Mesenchymal stem cell (in vitro differentiated cells and primary cell): ENCODE measurements at regions not wholly inside any gene's neighbourhood (a gene's known extent, or its start where the extent isn't known, plus 50 kb on each side); places are given as distances from the start of the nearest gene placed in this dataset.

Experiments
- DNase-seq: peaks from one replicate; pipeline ENCODE4 v3.0.0-alpha.2; 2013
- H2AFZ ChIP-seq: one replicate; pipeline ENCODE4 v1.6.1; 2013; ENCODE audit warnings: low read depth, mild to moderate bottlenecking, control low read depth, inconsistent platforms, low read length, moderate library complexity
- H2AK5ac ChIP-seq: 2 replicates; pipeline ENCODE4 v1.6.1; 2013; ENCODE audit warnings: low read length, moderate library complexity, mild to moderate bottlenecking, inconsistent platforms; ENCODE audit not compliant: severe bottlenecking
- H2BK120ac ChIP-seq: one replicate; pipeline ENCODE4 v1.6.1; 2013; ENCODE audit warnings: low read depth, mild to moderate bottlenecking, inconsistent platforms, low read length, moderate library complexity
- H2BK12ac ChIP-seq, 2 experiments: one replicate each; pipeline ENCODE4 v1.6.1; 2013; ENCODE audit warnings: inconsistent platforms in 2 of 2, low read length in 2 of 2, mild to moderate bottlenecking in 2 of 2, moderate library complexity in 2 of 2, control low read depth in 1 of 2
- H2BK15ac ChIP-seq: one replicate; pipeline ENCODE4 v1.6.1; 2013; ENCODE audit warnings: mild to moderate bottlenecking, low read depth, inconsistent platforms; ENCODE audit not compliant: poor library complexity, severe bottlenecking
- H2BK5ac ChIP-seq: 2 replicates; pipeline ENCODE4 v1.6.1; 2013; ENCODE audit warnings: low read depth, mild to moderate bottlenecking, low read length, control low read depth, inconsistent platforms; ENCODE audit not compliant: poor library complexity, severe bottlenecking
- H3K14ac ChIP-seq, 2 experiments: one replicate each; pipeline ENCODE4 v1.6.1; 2013; ENCODE audit warnings: inconsistent platforms in 2 of 2, low read length in 2 of 2, control low read depth in 1 of 2, mild to moderate bottlenecking in 1 of 2, moderate library complexity in 1 of 2
- H3K18ac ChIP-seq, 2 experiments: one replicate each; pipeline ENCODE4 v1.6.1; 2013; ENCODE audit warnings: inconsistent platforms in 2 of 2, low read length in 2 of 2, control low read depth in 1 of 2, low read depth in 1 of 2, mild to moderate bottlenecking in 1 of 2
- H3K23ac ChIP-seq, 2 experiments: one replicate each; pipeline ENCODE4 v1.6.1; 2013; ENCODE audit warnings: inconsistent platforms in 2 of 2, low read length in 2 of 2, mild to moderate bottlenecking in 2 of 2, moderate library complexity in 2 of 2, control low read depth in 1 of 2
- H3K27ac ChIP-seq: 2 replicates; pipeline ENCODE4 v1.5.1; 2013; ENCODE audit warnings: mild to moderate bottlenecking, moderate library complexity, low read length, control low read depth, inconsistent platforms; ENCODE audit not compliant: poor library complexity, severe bottlenecking
- H3K27me3 ChIP-seq, 2 experiments: 2 replicates each; pipeline versions ENCODE4 v1.6.1 to v1.7.0; 2013; ENCODE audit warnings: low read length in 2 of 2, mild to moderate bottlenecking in 2 of 2, moderate library complexity in 2 of 2, control low read depth in 1 of 2, inconsistent platforms in 1 of 2; ENCODE audit not compliant: control insufficient read depth in 1 of 2, insufficient read depth in 1 of 2
- H3K36me3 ChIP-seq, 2 experiments: 2 replicates each; pipeline versions ENCODE4 v1.6.1 to v1.7.0; 2013; ENCODE audit warnings: low read length in 2 of 2, control low read depth in 1 of 2, inconsistent platforms in 1 of 2, low read depth in 1 of 2, mild to moderate bottlenecking in 1 of 2; ENCODE audit not compliant: insufficient read depth in 2 of 2, control insufficient read depth in 1 of 2
- H3K4ac ChIP-seq, 2 experiments: one replicate each; pipeline ENCODE4 v1.6.1; 2013; ENCODE audit warnings: inconsistent platforms in 2 of 2, low read length in 2 of 2, mild to moderate bottlenecking in 2 of 2, moderate library complexity in 2 of 2, control low read depth in 1 of 2, low read depth in 1 of 2
- H3K4me1 ChIP-seq: 2 replicates; pipeline ENCODE4 v1.6.1; 2013; ENCODE audit warnings: low read depth, low read length, control low read depth; ENCODE audit not compliant: control insufficient read depth, insufficient read depth
- H3K4me2 ChIP-seq: 2 replicates; pipeline ENCODE4 v1.6.1; 2013; ENCODE audit warnings: low read length, mild to moderate bottlenecking, inconsistent platforms; ENCODE audit not compliant: poor library complexity, severe bottlenecking
- H3K4me3 ChIP-seq, 2 experiments: 2 replicates each; pipeline versions ENCODE4 v1.5.1 to v1.7.0; 2013; ENCODE audit warnings: low read length in 2 of 2, mild to moderate bottlenecking in 2 of 2, control low read depth in 1 of 2, low read depth in 1 of 2; ENCODE audit not compliant: insufficient read depth in 1 of 2
- H3K79me1 ChIP-seq: replicated peaks from 2 replicates; pipeline ENCODE4 v1.6.1; 2013; ENCODE audit warnings: mild to moderate bottlenecking, control low read depth, low read length, inconsistent platforms; ENCODE audit not compliant: poor library complexity, severe bottlenecking
- H3K9ac ChIP-seq: 2 replicates; pipeline ENCODE4 v1.7.0; 2013; ENCODE audit warnings: mild to moderate bottlenecking, low read length, moderate library complexity
- H3K9me3 ChIP-seq: 2 replicates; pipeline ENCODE4 v1.7.0; 2013; ENCODE audit warnings: mild to moderate bottlenecking, low read length; ENCODE audit not compliant: control insufficient read depth
- H4K8ac ChIP-seq: one replicate; pipeline ENCODE4 v1.6.1; 2013; ENCODE audit warnings: inconsistent platforms, mild to moderate bottlenecking, low read length, moderate library complexity
- H4K91ac ChIP-seq: one replicate; pipeline ENCODE4 v1.6.1; 2013; ENCODE audit warnings: mild to moderate bottlenecking, low read length, inconsistent platforms
- WGBS: methylation state at CpG from one replicate; pipeline ENCODE4 v1.1.7; 2013; ENCODE audit warnings: mixed read lengths; 5-methylcytosine and 5-hydroxymethylcytosine counted together

DNA sequence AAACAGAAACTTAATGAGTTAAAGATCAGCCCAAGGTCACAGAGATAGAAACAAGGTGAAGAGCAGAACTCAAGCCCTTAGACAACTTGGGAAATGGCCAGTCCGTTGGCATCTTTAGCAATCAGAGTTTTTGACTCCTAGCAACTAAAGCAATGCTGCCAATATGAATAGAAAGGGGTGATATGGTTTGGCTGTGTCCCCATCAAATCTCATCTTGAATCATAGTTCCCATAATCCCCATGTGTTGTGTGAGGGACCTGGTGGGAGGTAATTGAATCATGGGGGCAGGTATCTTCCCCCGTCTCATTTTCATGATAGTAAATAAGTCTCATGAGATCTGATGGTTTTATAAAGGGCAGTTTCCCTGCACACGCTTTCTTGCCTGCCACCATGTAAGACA, 170.2 kb downstream of the DDX1 start:
- 96% methylated on average over 2 of the region's 3 CpGs for WGBS
- Histone ChIP-seq H3K9ac (no peak overlapping the region), H3K27me3 (peaks cover 11 to 15% of the 10 kb centered on the region in 2 experiments), H2AK5ac (no peak overlapping the region), H2BK12ac (no peak overlapping the region), H3K36me3 (no peaks in the 10 kb centered on the region), H2BK120ac (no peak overlapping the region), H4K91ac (no peak overlapping the region), H3K4me2 (no peak overlapping the region), H3K9me3 (peaks cover 3% of the 10 kb centered on the region), H3K18ac (no peak overlapping the region), H3K4me3 (no peak overlapping the region), H3K79me1 (no peaks in the 10 kb centered on the region), H3K4ac (no peak overlapping the region), H3K23ac (no peak overlapping the region), H2BK5ac (no peak overlapping the region), H4K8ac (no peak overlapping the region), H3K27ac (no peak overlapping the region), H3K14ac (no peak overlapping the region), H2BK15ac (no peak overlapping the region), H2AFZ (no peak overlapping the region), H3K4me1 (peaks cover 2% of the 10 kb centered on the region)
- DNase-seq: no peak

DNA sequence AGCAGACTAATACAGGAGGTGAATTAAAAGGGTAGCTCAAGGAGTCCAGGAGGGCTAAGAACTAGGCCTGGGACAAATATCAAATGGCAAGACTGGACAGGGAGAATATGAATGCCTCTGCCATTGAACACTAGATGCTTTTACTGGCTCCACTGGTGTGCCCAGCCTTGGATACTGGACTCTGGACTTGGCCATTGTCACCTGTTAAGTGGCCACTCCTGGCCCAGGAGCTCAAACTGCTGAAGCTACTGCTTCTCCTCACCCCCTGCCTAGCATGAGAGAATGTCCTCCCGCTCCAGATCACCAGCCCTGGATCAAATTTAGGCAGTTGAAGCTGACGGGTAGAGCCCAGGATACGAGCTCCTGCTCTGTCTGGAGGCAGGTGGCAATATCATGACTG, 170.8 kb downstream of the DDX1 start:
- H2AK5ac ChIP-seq: no peak overlapping the region
- H3K9ac ChIP-seq: no peak overlapping the region
- H4K91ac ChIP-seq: no peak overlapping the region
- H3K27ac ChIP-seq: no peak overlapping the region
- no peak overlapping the region for H3K14ac ChIP-seq
- H4K8ac ChIP-seq: no peak overlapping the region
- no peak overlapping the region for H2AFZ ChIP-seq
- H3K18ac ChIP-seq: no peak overlapping the region
- H3K9me3 ChIP-seq: peaks cover 3% of the 10 kb centered on the region
- no peak overlapping the region for H2BK120ac ChIP-seq
- H3K4me1 ChIP-seq: peaks cover under 1% of the 10 kb centered on the region
- no peak overlapping the region for H3K4me2 ChIP-seq
- peaks cover 15% of the 10 kb centered on the region in 2 experiments for H3K27me3 ChIP-seq
- H3K79me1 ChIP-seq: no peaks in the 10 kb centered on the region
- WGBS: 85% methylated on average over 3 of the region's 3 CpGs
- H3K4me3 ChIP-seq: no peak overlapping the region
- no peak for DNase-seq
- no peaks in the 10 kb centered on the region for H3K36me3 ChIP-seq
- H2BK5ac ChIP-seq: no peak overlapping the region
- H3K4ac ChIP-seq: no peak overlapping the region
- H3K23ac ChIP-seq: no peak overlapping the region
- no peak overlapping the region for H2BK12ac ChIP-seq
- H2BK15ac ChIP-seq: no peak overlapping the region

DNA sequence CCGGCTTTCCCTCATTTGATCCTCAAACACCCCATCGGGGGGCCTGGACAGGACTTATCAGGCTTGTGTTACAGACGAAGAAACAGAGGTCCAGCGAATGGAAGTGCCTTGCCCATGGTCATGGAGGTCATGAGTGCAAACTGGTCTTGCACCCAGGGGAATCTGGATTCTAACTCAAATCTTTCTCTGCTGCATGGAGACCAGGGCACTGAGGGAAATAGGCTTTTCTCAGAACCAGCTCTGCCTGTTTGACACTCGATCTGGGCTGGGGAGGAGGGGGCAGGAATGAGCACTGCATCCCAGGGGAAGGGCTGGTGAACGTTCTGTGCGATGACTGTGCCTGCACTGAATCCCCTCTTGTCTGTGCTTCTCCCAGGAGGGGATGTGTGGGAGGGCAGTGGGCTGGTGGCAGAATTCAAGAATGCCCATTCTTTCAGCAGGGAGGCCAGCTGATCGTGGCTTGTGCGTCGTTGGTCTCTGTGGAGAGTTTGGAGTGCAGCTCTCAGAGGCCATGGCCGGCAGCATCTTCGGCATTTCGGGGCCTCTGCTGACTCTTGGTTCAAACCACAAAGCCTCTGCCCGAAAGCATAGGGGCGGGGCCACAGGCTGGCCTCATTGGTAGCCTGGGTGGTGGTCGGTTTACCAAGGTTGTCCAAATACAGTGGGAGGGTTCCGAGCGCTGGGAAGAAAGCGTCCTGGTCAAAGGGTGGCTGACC, 171.6 kb downstream of the DDX1 start:
- H3K4ac ChIP-seq: no peak overlapping the region
- H3K18ac ChIP-seq: no peak overlapping the region
- no peak overlapping the region for H2BK5ac ChIP-seq
- no peak overlapping the region for H4K91ac ChIP-seq
- H2BK15ac ChIP-seq: no peak overlapping the region
- H3K4me3 ChIP-seq: no peak overlapping the region
- H3K27me3 ChIP-seq: peaks cover 15 to 18% of the 10 kb centered on the region in 2 experiments
- WGBS: 86% methylated on average over 19 of the region's 19 CpGs
- no peak overlapping the region for H3K9ac ChIP-seq
- H2BK120ac ChIP-seq: no peak overlapping the region
- H3K4me1 ChIP-seq: no peaks in the 10 kb centered on the region
- no peak overlapping the region for H2AFZ ChIP-seq
- H3K14ac ChIP-seq: no peak overlapping the region
- no peak overlapping the region for H2BK12ac ChIP-seq
- no peak overlapping the region for H3K23ac ChIP-seq
- no peaks in the 10 kb centered on the region for H3K79me1 ChIP-seq
- no peaks in the 10 kb centered on the region for H3K36me3 ChIP-seq
- H2AK5ac ChIP-seq: no peak overlapping the region
- no peak overlapping the region for H3K27ac ChIP-seq
- H3K4me2 ChIP-seq: no peak overlapping the region
- H4K8ac ChIP-seq: no peak overlapping the region
- H3K9me3 ChIP-seq: peaks cover 3% of the 10 kb centered on the region
- DNase-seq: no peak

- Histone ChIP-seq H2AK5ac (no peak overlapping the region), H3K9me3 (no peaks in the 10 kb centered on the region), H3K4me1 (no peaks in the 10 kb centered on the region), H3K79me1 (no peaks in the 10 kb centered on the region), H3K4me2 (no peak overlapping the region), H4K91ac (no peak overlapping the region), H2AFZ (no peak overlapping the region), H3K18ac (no peak overlapping the region), H3K36me3 (no peaks in the 10 kb centered on the region), H2BK15ac (no peak overlapping the region), H3K27me3 (peaks cover 15 to 18% of the 10 kb centered on the region in 2 experiments), H2BK12ac (no peak overlapping the region), H3K4me3 (no peak overlapping the region), H2BK120ac (no peak overlapping the region), H3K4ac (no peak overlapping the region), H3K23ac (no peak overlapping the region), H3K9ac (no peak overlapping the region), H4K8ac (no peak overlapping the region), H3K14ac (no peak overlapping the region), H3K27ac (no peak overlapping the region), H2BK5ac (no peak overlapping the region)
- 90% methylated on average over 14 of the region's 14 CpGs for WGBS
- no peak for DNase-seq
Measured at GRCh38 chr2:15763822-15764682, 172.4 kb downstream of the DDX1 start.
